CD14-positive monocyte (primary cell): ENCODE measurements at regions not wholly inside any gene's neighbourhood (a gene's known extent, or its start where the extent isn't known, plus 50 kb on each side); places are given as distances from the start of the nearest gene placed in this dataset.
A peak's percentile ranks its signal among the peaks of the same experiment; 100 is the strongest.

ENCODE experiments used
- DNase-seq, 3 donors: peaks; one replicate each; pipeline ENCODE4 v3.0.0-alpha.2; 2011 to 2022
- H2AFZ ChIP-seq: 2 replicates; pipeline ENCODE4 v1.6.0; 2012; ENCODE audit warnings: mild to moderate bottlenecking, low read depth, low read length, inconsistent platforms; ENCODE audit not compliant: insufficient read depth, poor library complexity, severe bottlenecking
- H3K27ac ChIP-seq, 2 donors: 1 replicate in 1 of 2; 2 replicates in 1 of 2; pipeline ENCODE4 v1.5.1; 2012 to 2013; ENCODE audit warnings: low read length in 2 of 2, control low read depth in 1 of 2, inconsistent platforms in 1 of 2, low read depth in 1 of 2, mild to moderate bottlenecking in 1 of 2
- H3K27me3 ChIP-seq, 2 donors: one replicate each; pipeline versions ENCODE4 v1.6.0 to v1.6.1; 2011 to 2013; ENCODE audit warnings: low read length in 2 of 2; ENCODE audit not compliant: control insufficient read depth in 2 of 2, insufficient read depth in 2 of 2
- H3K36me3 ChIP-seq, 2 donors: replicated peaks in 1 of 2; 1 replicate in 1 of 2; 2 replicates in 1 of 2; pipeline versions ENCODE4 v1.5.1 to v1.6.1; 2012 to 2013; ENCODE audit warnings: low read length in 2 of 2, control low read depth in 1 of 2, inconsistent platforms in 1 of 2, mild to moderate bottlenecking in 1 of 2; ENCODE audit not compliant: insufficient read depth in 2 of 2, control insufficient read depth in 1 of 2
- H3K4me1 ChIP-seq, 2 donors: 1 replicate in 1 of 2; 2 replicates in 1 of 2; pipeline versions ENCODE4 v1.5.1 to v1.6.1; 2012 to 2013; ENCODE audit warnings: low read length in 2 of 2, control low read depth in 1 of 2, inconsistent platforms in 1 of 2, mild to moderate bottlenecking in 1 of 2, moderate library complexity in 1 of 2; ENCODE audit not compliant: insufficient read depth in 2 of 2, control insufficient read depth in 1 of 2
- H3K4me2 ChIP-seq: replicated peaks from 2 replicates; pipeline ENCODE3; 2012; ENCODE audit warnings: low read length, moderate library complexity, mild to moderate bottlenecking; ENCODE audit not compliant: poor library complexity, severe bottlenecking; ENCODE audit errors: extremely low read depth
- H3K4me3 ChIP-seq, 3 experiments: fragments of 200-600 bp in 1 of 3; sonication (generic) in 1 of 3; replicated peaks in 1 of 3; 1 replicate in 2 of 3; 2 replicates in 1 of 3; pipeline ENCODE4 v1.5.1; 2011 to 2013; ENCODE audit warnings: low read length in 3 of 3, mild to moderate bottlenecking in 3 of 3, control low read depth in 2 of 3, low read depth in 2 of 3, inconsistent platforms in 1 of 3, moderate library complexity in 1 of 3
- H3K79me2 ChIP-seq: 2 replicates; pipeline ENCODE4 v1.6.0; 2012; ENCODE audit warnings: mild to moderate bottlenecking, control low read depth, inconsistent platforms, low read length, moderate library complexity; ENCODE audit not compliant: insufficient read depth
- H3K9ac ChIP-seq: 2 replicates; pipeline ENCODE4 v1.6.0; 2017; ENCODE audit warnings: low read length, mild to moderate bottlenecking; ENCODE audit not compliant: insufficient read depth, poor library complexity, severe bottlenecking
- H3K9me3 ChIP-seq, 2 donors: replicated peaks in 1 of 2; 1 replicate in 1 of 2; 2 replicates in 1 of 2; pipeline versions ENCODE4 v1.5.1 to v1.6.1; 2012 to 2013; ENCODE audit warnings: low read length in 2 of 2, control low read depth in 1 of 2; ENCODE audit not compliant: control insufficient read depth in 1 of 2, insufficient read depth in 1 of 2
- H4K20me1 ChIP-seq: 2 replicates; pipeline ENCODE4 v1.6.0; 2012; ENCODE audit warnings: mild to moderate bottlenecking, low read length, control low read depth, moderate library complexity; ENCODE audit not compliant: insufficient read depth
- H3K27ac Mint-ChIP-seq, 7 donors: one replicate each; pipeline ENCODE4 v1.8.0; 2020; ENCODE audit warnings: mild to moderate bottlenecking in 7 of 7, mixed read lengths in 7 of 7, moderate library complexity in 6 of 7, inconsistent platforms in 2 of 7
- H3K27me3 Mint-ChIP-seq, 3 donors: one replicate each; pipeline ENCODE4 v1.8.0; 2021 to 2022; ENCODE audit warnings: low read depth in 3 of 3, mild to moderate bottlenecking in 3 of 3, mixed read lengths in 3 of 3, moderate library complexity in 3 of 3, inconsistent platforms in 1 of 3
- H3K36me3 Mint-ChIP-seq, 2 donors: one replicate each; pipeline ENCODE4 v1.8.0; 2020; ENCODE audit warnings: mixed read lengths in 2 of 2, inconsistent platforms in 1 of 2, mild to moderate bottlenecking in 1 of 2
- H3K4me1 Mint-ChIP-seq: one replicate; pipeline ENCODE4 v1.8.0; 2020; ENCODE audit warnings: mild to moderate bottlenecking, mixed read lengths
- H3K4me3 Mint-ChIP-seq, 2 donors: one replicate each; pipeline ENCODE4 v1.8.0; 2020; ENCODE audit warnings: mild to moderate bottlenecking in 2 of 2, mixed read lengths in 2 of 2, moderate library complexity in 1 of 2
- H3K9me3 Mint-ChIP-seq, 7 donors: one replicate each; pipeline ENCODE4 v1.8.0; 2020 to 2022; ENCODE audit warnings: mixed read lengths in 7 of 7, mild to moderate bottlenecking in 6 of 7, moderate library complexity in 6 of 7, inconsistent platforms in 2 of 7
- CTCF ChIP-seq: fragments of 200-600 bp; IDR thresholded peaks from one replicate; pipeline ENCODE4 v1.8.0; 2022; ENCODE audit warnings: antibody characterized with exemption, mild to moderate bottlenecking
- WGBS: methylation state at CpG from one replicate; pipeline ENCODE4 v1.1.5; 2013; ENCODE audit warnings: missing lambda C conversion rate; ENCODE audit not compliant: insufficient coverage; 5-methylcytosine and 5-hydroxymethylcytosine counted together
- intact Hi-C, 2 donors: fragments of 100-400 bp; cut with micrococcal nuclease; formaldehyde crosslinking; loops; one replicate each; pipeline versions ENCODE4 v1.15.0 to v1.15.1; 2023

- Histone ChIP-seq H3K4me3 (no peak overlapping the region), H3K27ac (no peak overlapping the region), H3K9ac (no peak overlapping the region), H3K27me3 (no peaks in the 10 kb centered on the region), H3K36me3 (no peaks in the 10 kb centered on the region), H3K4me2 (no peak overlapping the region), H3K9me3 (peaks cover 30 to 41% of the 10 kb centered on the region in 2 donors), H3K4me1 (peaks cover 10 to 17% of the 10 kb centered on the region in 2 donors), H4K20me1 (no peaks in the 10 kb centered on the region), H2AFZ (no peak overlapping the region), H3K79me2 (no peaks in the 10 kb centered on the region)
- H3K4me3 Mint-ChIP-seq: no peak overlapping the region
- no peak for TF ChIP-seq CTCF
- peaks cover 0 to 4% (median 1%) of the 10 kb centered on the region in 3 donors for H3K27me3 Mint-ChIP-seq
- no peak for DNase-seq
- peaks cover 24 to 43% (median 42%) of the 10 kb centered on the region in 7 donors for H3K9me3 Mint-ChIP-seq
- H3K4me1 Mint-ChIP-seq: peaks cover 18% of the 10 kb centered on the region
- intact Hi-C loops: no loop called here
- no peak overlapping the region for H3K27ac Mint-ChIP-seq
- H3K36me3 Mint-ChIP-seq: peaks cover 4 to 6% of the 10 kb centered on the region in 2 donors
- 91% methylated on average over 6 of the region's 7 CpGs for WGBS
Measured at GRCh38 chr12:111308473-111308872, 60.4 kb downstream of the PHETA1 start.

- DNase-seq: peak in 2 of 3 donors; percentile 20
- Histone ChIP-seq H3K36me3 (no peaks in the 10 kb centered on the region), H3K4me2 (no peak overlapping the region), H3K27me3 (no peaks in the 10 kb centered on the region), H3K4me1 (peaks cover 7 to 10% of the 10 kb centered on the region in 2 donors), H3K9me3 (peaks cover 30 to 42% of the 10 kb centered on the region in 2 donors), H2AFZ (no peak overlapping the region), H4K20me1 (no peaks in the 10 kb centered on the region), H3K79me2 (no peaks in the 10 kb centered on the region), H3K4me3 (no peak overlapping the region), H3K27ac (no peak overlapping the region), H3K9ac (no peak overlapping the region)
- peaks cover 8% of the 10 kb centered on the region for H3K4me1 Mint-ChIP-seq
- peaks cover 4 to 6% of the 10 kb centered on the region in 2 donors for H3K36me3 Mint-ChIP-seq
- H3K27ac Mint-ChIP-seq: peak overlapping the region in 1 of 7 donors; percentile 23
- H3K4me3 Mint-ChIP-seq: no peak overlapping the region
- TF ChIP-seq CTCF: peak; percentile 85
- H3K27me3 Mint-ChIP-seq: peaks cover under 1 to 2% (median 2%) of the 10 kb centered on the region in 3 donors
- peaks cover 26 to 48% (median 46%) of the 10 kb centered on the region in 7 donors for H3K9me3 Mint-ChIP-seq
- intact Hi-C loops: loop anchor here in 1 of 2 donors (5.0 kb wide), 1 partner anchor 282 kb away; no protein-coding TSS in a partner anchor
- 42% methylated on average over 2 of the region's 3 CpGs for WGBS
Measured at GRCh38 chr12:111304642-111305071, 64.2 kb downstream of the PHETA1 start.
